GM12878 (cell line): ENCODE measurements at regions not wholly inside any gene's neighbourhood (a gene's known extent, or its start where the extent isn't known, plus 50 kb on each side); places are given as distances from the start of the nearest gene placed in this dataset.

Experiments used
- ATAC-seq: fragments of 200-7000 bp; cut with Tn5 transposase; 3 replicates; pipeline ENCODE4 v1.9.1; 2020; ENCODE audit warnings: mild to moderate bottlenecking, moderate library complexity
- BruUV-seq: library from RNA; stranded (reverse); fragments of 400-500 nt; replicated peaks from 2 replicates; lab custom pipeline; 2021; lab: Mats Ljungman, UMichigan
- CTCF ChIA-PET: fragments of 300-600 bp; sonication (Branson Sonifier 250); formaldehyde crosslinking; extraction: SDS; loops from one replicate; lab custom pipeline; 2021; ENCODE audit warnings: inconsistent platforms; lab: Yijun Ruan, JAX
- POLR2A ChIA-PET: fragments of 350-600 bp; formaldehyde crosslinking; extraction: SDS; loops from one replicate; lab custom pipeline; 2021; ENCODE audit warnings: inconsistent platforms; lab: Charles Lee
- RAD21 ChIA-PET: fragments of 300-600 bp; sonication (Branson Sonifier 250); formaldehyde crosslinking; loops from one replicate; lab custom pipeline; 2023; ENCODE audit warnings: antibody characterized with exemption; ENCODE audit not compliant: unreplicated experiment; lab: Charles Lee
- SMC1A ChIA-PET: fragments of 300-600 bp; sonication (Branson Sonifier 250); formaldehyde crosslinking; loops from one replicate; lab custom pipeline; 2023; ENCODE audit not compliant: unreplicated experiment, uncharacterized antibody; lab: Charles Lee
- DNase-seq: peaks from one replicate; pipeline ENCODE4 v3.0.0-alpha.2; 2011; ENCODE audit warnings: low read depth, low spot score
- FAIRE-seq: peaks from 3 replicates; lab custom pipeline; 2011; peaks lifted over from hg19 to GRCh38; lab: Jason Lieb, UNC
- H2AFZ ChIP-seq: 2 replicates; pipeline ENCODE4 v1.6.0; 2011; ENCODE audit warnings: low read depth, low read length, control low read depth; ENCODE audit not compliant: control insufficient read depth
- H3K27ac ChIP-seq: 2 replicates; pipeline ENCODE4 v1.5.1; 2011; ENCODE audit warnings: control low read depth; ENCODE audit not compliant: control insufficient read depth, insufficient read depth
- H3K27me3 ChIP-seq, 2 experiments: replicated peaks in 1 of 2; 2 replicates each; pipeline versions ENCODE4 v1.6.0 to v1.6.1; 2011; ENCODE audit warnings: low read length in 1 of 2; ENCODE audit not compliant: control insufficient read depth in 2 of 2, insufficient read depth in 2 of 2
- H3K36me3 ChIP-seq, 2 experiments: 2 replicates each; pipeline ENCODE4 v1.5.1; 2011; ENCODE audit warnings: low read length in 1 of 2; ENCODE audit not compliant: control insufficient read depth in 2 of 2, insufficient read depth in 2 of 2
- H3K4me1 ChIP-seq: 2 replicates; pipeline ENCODE4 v1.6.1; 2011; ENCODE audit warnings: mild to moderate bottlenecking, low read length, moderate library complexity, mixed read lengths; ENCODE audit not compliant: control insufficient read depth, insufficient read depth
- H3K4me2 ChIP-seq: 2 replicates; pipeline ENCODE4 v1.6.0; 2011; ENCODE audit warnings: control low read depth; ENCODE audit not compliant: control insufficient read depth, insufficient read depth
- H3K4me3 ChIP-seq: fragments of 200-600 bp; sonication (generic); 2 replicates; pipeline ENCODE4 v1.5.1; 2016
- H3K79me2 ChIP-seq: 2 replicates; pipeline ENCODE4 v1.6.0; 2011; ENCODE audit warnings: low read length; ENCODE audit not compliant: control insufficient read depth, insufficient read depth
- H3K9ac ChIP-seq: 2 replicates; pipeline ENCODE4 v1.8.0; 2011; ENCODE audit warnings: low read length, control low read depth, mixed read lengths; ENCODE audit not compliant: control insufficient read depth, insufficient read depth
- H3K9me3 ChIP-seq: replicated peaks from 3 replicates; pipeline ENCODE4 v1.5.1; 2011; ENCODE audit warnings: mild to moderate bottlenecking, low read length; ENCODE audit not compliant: control insufficient read depth, insufficient read depth
- H4K20me1 ChIP-seq: 2 replicates; pipeline ENCODE4 v1.6.0; 2011; ENCODE audit not compliant: control insufficient read depth, insufficient read depth
- BCL11A ChIP-seq: IDR thresholded peaks from 2 replicates; pipeline ENCODE4 v1.6.1; 2011; ENCODE audit warnings: low read depth, low read length
- BRCA1 ChIP-seq: IDR thresholded peaks from 2 replicates; pipeline ENCODE4 v1.6.1; 2011; ENCODE audit warnings: low read depth, low read length, improper control_type of control experiment
- FOXK2 ChIP-seq: fragments of 450-650 bp; IDR thresholded peaks from 2 replicates; pipeline ENCODE4 v1.6.1; 2017; ENCODE audit warnings: mild to moderate bottlenecking, moderate library complexity
- HSF1 ChIP-seq: fragments of 150-350 bp; IDR thresholded peaks from 2 replicates; pipeline ENCODE4 v1.6.1; 2014; ENCODE audit warnings: mild to moderate bottlenecking, low read depth, low read length
- IKZF1 ChIP-seq: fragments of 450-650 bp; conservative IDR thresholded peaks from 2 replicates; pipeline ENCODE4 v1.6.1; 2017; ENCODE audit warnings: antibody characterized with exemption, mild to moderate bottlenecking
- JUNB ChIP-seq: IDR thresholded peaks from 2 replicates; pipeline ENCODE4 v1.6.1; 2016; ENCODE audit warnings: antibody characterized with exemption, mild to moderate bottlenecking
- NKRF ChIP-seq: fragments of 450-650 bp; conservative IDR thresholded peaks from 2 replicates; pipeline ENCODE4 v1.6.1; 2017; ENCODE audit warnings: mild to moderate bottlenecking, moderate library complexity
- NR2F1 ChIP-seq: fragments of 450-650 bp; conservative IDR thresholded peaks from 2 replicates; pipeline ENCODE4 v1.6.1; 2017; ENCODE audit warnings: mild to moderate bottlenecking
- PAX5 ChIP-seq: IDR thresholded peaks from 2 replicates; pipeline ENCODE4 v1.6.1; 2011; ENCODE audit warnings: low read depth, low read length, borderline replicate concordance
- POLR2AphosphoS2 ChIP-seq: IDR thresholded peaks from 2 replicates; pipeline ENCODE4 v1.6.1; 2011; ENCODE audit warnings: low read depth, mild to moderate bottlenecking, low read length, improper control_type of control experiment, moderate library complexity
- RB1 ChIP-seq: fragments of 450-650 bp; formaldehyde crosslinking; IDR thresholded peaks from 2 replicates; pipeline ENCODE4 v1.6.1; 2017; ENCODE audit warnings: mild to moderate bottlenecking, borderline replicate concordance
- RBBP5 ChIP-seq: fragments of 200-600 bp; sonication (generic); conservative IDR thresholded peaks from 2 replicates; pipeline ENCODE4 v1.6.1; 2016
- RELA ChIP-seq: fragments of 450-650 bp; IDR thresholded peaks from 2 replicates; pipeline ENCODE4 v1.8.0; 2014; ENCODE audit warnings: borderline replicate concordance; ENCODE audit not compliant: partially characterized antibody
- RELB ChIP-seq: fragments of 450-650 bp; IDR thresholded peaks from 2 replicates; pipeline ENCODE4 v1.6.1; 2017; ENCODE audit warnings: low read depth, mild to moderate bottlenecking, moderate library complexity
- RUNX3 ChIP-seq: IDR thresholded peaks from 2 replicates; pipeline ENCODE4 v1.6.1; 2012; ENCODE audit warnings: low read length, inconsistent platforms
- SPI1 ChIP-seq: IDR thresholded peaks from 2 replicates; pipeline ENCODE4 v1.6.1; 2011; ENCODE audit warnings: low read depth, mild to moderate bottlenecking, low read length, moderate library complexity, borderline replicate concordance; ENCODE audit not compliant: insufficient read depth
- USF1 ChIP-seq: IDR thresholded peaks from 2 replicates; pipeline ENCODE4 v1.6.1; 2011; ENCODE audit warnings: borderline replicate concordance, low read depth, mild to moderate bottlenecking, moderate library complexity, mixed read lengths, low read length; ENCODE audit not compliant: insufficient read depth; ENCODE audit errors: extremely low read length
- ZBED1 ChIP-seq: IDR thresholded peaks from 2 replicates; pipeline ENCODE4 v1.6.1; 2016; ENCODE audit warnings: borderline replicate concordance
- ZNF217 ChIP-seq: fragments of 450-650 bp; IDR thresholded peaks from 2 replicates; pipeline ENCODE4 v1.6.1; 2017; ENCODE audit warnings: antibody characterized with exemption, mild to moderate bottlenecking
- ZZZ3 ChIP-seq: IDR thresholded peaks from 2 replicates; pipeline ENCODE4 v1.6.1; 2011; ENCODE audit warnings: low read depth; ENCODE audit not compliant: control insufficient read depth, insufficient read length
- WGBS: methylation state at CpG from one replicate; pipeline ENCODE4 v1.1.6; 2016; ENCODE audit warnings: low lambda C conversion rate; ENCODE audit not compliant: insufficient replicate concordance, insufficient coverage; ENCODE audit errors: missing lambda C conversion rate; 5-methylcytosine and 5-hydroxymethylcytosine counted together
- in situ Hi-C: fragments of 300-500 bp; cut with MboI; formaldehyde crosslinking; loops from 9 replicates; pipeline ENCODE4 v1.14.3; 2018; ENCODE audit warnings: mixed read lengths
- intact Hi-C: fragments of 100-400 bp; cut with micrococcal nuclease; formaldehyde crosslinking; loops from one replicate; pipeline ENCODE4 v1.14.2; 2022; ENCODE audit not compliant: unreplicated experiment

- TF ChIP-seq IKZF1 (no peak), RELB (no peak), RUNX3 (no peak), USF1 (no peak), RELA (no peak), RBBP5 (no peak), BRCA1 (no peak), BCL11A (no peak), ZZZ3 (no peak), NR2F1 (no peak), HSF1 (no peak)
Observed at GRCh38 chr2:95700519-95700918, 108.7 kb downstream of the TRIM43 start (continued).

- Histone ChIP-seq H3K27ac (no peak overlapping the region), H3K79me2 (no peaks in the 10 kb centered on the region), H3K4me2 (no peak overlapping the region), H3K9me3 (no peaks in the 10 kb centered on the region), H3K4me1 (no peaks in the 10 kb centered on the region), H4K20me1 (no peaks in the 10 kb centered on the region), H3K36me3 (no peaks in the 10 kb centered on the region), H2AFZ (no peak overlapping the region), H3K9ac (no peak overlapping the region), H3K4me3 (no peak overlapping the region), H3K27me3 (peaks cover 0 to 1% of the 10 kb centered on the region in 2 experiments; a peak in 2 of 4 replicates)
- WGBS: 45% methylated on average over 7 of the region's 7 CpGs
- no TSS peak for BruUV-seq
- ATAC-seq (no peak), DNase-seq (no peak), FAIRE-seq (no peak)
- in situ Hi-C loops: no loop called here
- intact Hi-C loops: no loop called here
- RAD21 ChIA-PET: no interaction called here
- SMC1A ChIA-PET: no interaction called here
- POLR2A ChIA-PET: no interaction called here
- CTCF ChIA-PET: no interaction called here
- no peak for TF ChIP-seq SPI1
- TF ChIP-seq FOXK2: no peak
- TF ChIP-seq ZBED1: no peak
- TF ChIP-seq USF1: no peak
- no peak for TF ChIP-seq PAX5
- TF ChIP-seq NKRF: no peak
- no peak for TF ChIP-seq JUNB
- TF ChIP-seq ZNF217: no peak
- TF ChIP-seq POLR2AphosphoS2: no peak
- no peak for TF ChIP-seq RB1
Observed at GRCh38 chr2:95702471-95702870, 110.7 kb downstream of the TRIM43 start.
